Panc1 (cell line): ENCODE measurements at regions not wholly inside any gene's neighbourhood (a gene's known extent, or its start where the extent isn't known, plus 50 kb on each side); places are given as distances from the start of the nearest gene placed in this dataset.

Experiments used
- SIN3A ChIP-seq: IDR thresholded peaks from 2 replicates; pipeline ENCODE4 v1.6.1; 2012; ENCODE audit warnings: low read depth, mild to moderate bottlenecking, low read length, moderate library complexity, borderline replicate concordance; ENCODE audit not compliant: insufficient read depth
- TCF7L2 ChIP-seq: IDR thresholded peaks from 2 replicates; pipeline ENCODE4 v1.6.1; 2011; ENCODE audit warnings: mild to moderate bottlenecking, low read depth, low read length, inconsistent platforms
- TF ChIP-seq, protein P1 (sequence below): fragments of 450-650 bp; IDR thresholded peaks from 2 replicates; pipeline ENCODE4 v1.5.1; 2017; ENCODE audit warnings: mild to moderate bottlenecking
- TF ChIP-seq, protein P2 (sequence below), 2 experiments: IDR thresholded peaks; 2 replicates each; pipeline ENCODE4 v1.6.1; 2011 to 2012; ENCODE audit warnings: low read depth in 2 of 2, control low read depth in 1 of 2, low read length in 1 of 2, mild to moderate bottlenecking in 1 of 2, moderate library complexity in 1 of 2; ENCODE audit not compliant: insufficient read depth in 1 of 2

DNA sequence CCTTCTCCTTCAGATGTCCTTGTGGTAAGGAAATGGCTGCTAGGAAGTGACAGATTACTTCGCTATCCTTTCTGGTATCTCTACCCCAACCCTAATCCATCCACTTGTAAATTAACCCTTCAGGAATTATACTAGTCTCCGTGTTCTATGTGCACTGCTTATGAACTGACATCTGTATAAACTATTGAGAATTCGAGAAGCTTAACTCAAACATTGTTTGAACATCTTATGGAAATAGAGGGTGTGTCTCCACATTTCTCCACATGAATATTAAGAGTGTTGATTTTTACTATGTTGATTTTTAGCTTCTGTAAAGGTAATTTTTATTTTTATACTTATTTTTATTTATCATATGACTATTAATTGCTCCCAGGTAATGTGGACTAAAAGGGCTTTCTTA lies 457.6 kb upstream of the ZNF337 start:
- TF ChIP-seq, protein P1, sequence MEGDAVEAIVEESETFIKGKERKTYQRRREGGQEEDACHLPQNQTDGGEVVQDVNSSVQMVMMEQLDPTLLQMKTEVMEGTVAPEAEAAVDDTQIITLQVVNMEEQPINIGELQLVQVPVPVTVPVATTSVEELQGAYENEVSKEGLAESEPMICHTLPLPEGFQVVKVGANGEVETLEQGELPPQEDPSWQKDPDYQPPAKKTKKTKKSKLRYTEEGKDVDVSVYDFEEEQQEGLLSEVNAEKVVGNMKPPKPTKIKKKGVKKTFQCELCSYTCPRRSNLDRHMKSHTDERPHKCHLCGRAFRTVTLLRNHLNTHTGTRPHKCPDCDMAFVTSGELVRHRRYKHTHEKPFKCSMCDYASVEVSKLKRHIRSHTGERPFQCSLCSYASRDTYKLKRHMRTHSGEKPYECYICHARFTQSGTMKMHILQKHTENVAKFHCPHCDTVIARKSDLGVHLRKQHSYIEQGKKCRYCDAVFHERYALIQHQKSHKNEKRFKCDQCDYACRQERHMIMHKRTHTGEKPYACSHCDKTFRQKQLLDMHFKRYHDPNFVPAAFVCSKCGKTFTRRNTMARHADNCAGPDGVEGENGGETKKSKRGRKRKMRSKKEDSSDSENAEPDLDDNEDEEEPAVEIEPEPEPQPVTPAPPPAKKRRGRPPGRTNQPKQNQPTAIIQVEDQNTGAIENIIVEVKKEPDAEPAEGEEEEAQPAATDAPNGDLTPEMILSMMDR = no peak
- TF ChIP-seq, protein P2, sequence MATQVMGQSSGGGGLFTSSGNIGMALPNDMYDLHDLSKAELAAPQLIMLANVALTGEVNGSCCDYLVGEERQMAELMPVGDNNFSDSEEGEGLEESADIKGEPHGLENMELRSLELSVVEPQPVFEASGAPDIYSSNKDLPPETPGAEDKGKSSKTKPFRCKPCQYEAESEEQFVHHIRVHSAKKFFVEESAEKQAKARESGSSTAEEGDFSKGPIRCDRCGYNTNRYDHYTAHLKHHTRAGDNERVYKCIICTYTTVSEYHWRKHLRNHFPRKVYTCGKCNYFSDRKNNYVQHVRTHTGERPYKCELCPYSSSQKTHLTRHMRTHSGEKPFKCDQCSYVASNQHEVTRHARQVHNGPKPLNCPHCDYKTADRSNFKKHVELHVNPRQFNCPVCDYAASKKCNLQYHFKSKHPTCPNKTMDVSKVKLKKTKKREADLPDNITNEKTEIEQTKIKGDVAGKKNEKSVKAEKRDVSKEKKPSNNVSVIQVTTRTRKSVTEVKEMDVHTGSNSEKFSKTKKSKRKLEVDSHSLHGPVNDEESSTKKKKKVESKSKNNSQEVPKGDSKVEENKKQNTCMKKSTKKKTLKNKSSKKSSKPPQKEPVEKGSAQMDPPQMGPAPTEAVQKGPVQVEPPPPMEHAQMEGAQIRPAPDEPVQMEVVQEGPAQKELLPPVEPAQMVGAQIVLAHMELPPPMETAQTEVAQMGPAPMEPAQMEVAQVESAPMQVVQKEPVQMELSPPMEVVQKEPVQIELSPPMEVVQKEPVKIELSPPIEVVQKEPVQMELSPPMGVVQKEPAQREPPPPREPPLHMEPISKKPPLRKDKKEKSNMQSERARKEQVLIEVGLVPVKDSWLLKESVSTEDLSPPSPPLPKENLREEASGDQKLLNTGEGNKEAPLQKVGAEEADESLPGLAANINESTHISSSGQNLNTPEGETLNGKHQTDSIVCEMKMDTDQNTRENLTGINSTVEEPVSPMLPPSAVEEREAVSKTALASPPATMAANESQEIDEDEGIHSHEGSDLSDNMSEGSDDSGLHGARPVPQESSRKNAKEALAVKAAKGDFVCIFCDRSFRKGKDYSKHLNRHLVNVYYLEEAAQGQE (IDR thresholded peaks at IDR 0.05; ENCODE audit: insufficient read depth in 1 of 2, low read depth in 2 of 2, low read length in 1 of 2) = no peak
- TF ChIP-seq TCF7L2 (no peak), SIN3A (no peak)
